T-helper 17 cell (primary cell): ENCODE measurements at regions not wholly inside any gene's neighbourhood (a gene's known extent, or its start where the extent isn't known, plus 50 kb on each side); places are given as distances from the start of the nearest gene placed in this dataset.

ENCODE experiments used
- ATAC-seq: fragments of 150-1000 bp; cut with Tn5 transposase; 2 replicates; pipeline ENCODE4 v1.10.0; 2021; ENCODE audit warnings: mild to moderate bottlenecking, moderate library complexity
- DNase-seq, 3 donors: peaks; one replicate each; pipeline versions ENCODE4 v3.0.0 to v3.0.0-alpha.2; 2020 to 2021
- H3K9me3 ChIP-seq: one replicate; pipeline ENCODE4 v1.7.0; 2013; ENCODE audit warnings: low read length, mild to moderate bottlenecking; ENCODE audit not compliant: control insufficient read depth, poor library complexity, severe bottlenecking
- H3K27ac Mint-ChIP-seq: one replicate; pipeline ENCODE4 v1.8.0; 2022; ENCODE audit warnings: mild to moderate bottlenecking, moderate library complexity, mixed read lengths
- H3K27me3 Mint-ChIP-seq: one replicate; pipeline ENCODE4 v1.8.0; 2022; ENCODE audit warnings: mixed read lengths
- H3K36me3 Mint-ChIP-seq: one replicate; pipeline ENCODE4 v1.8.0; 2022; ENCODE audit warnings: low read depth, mixed read lengths
- H3K4me1 Mint-ChIP-seq: one replicate; pipeline ENCODE4 v1.8.0; 2022; ENCODE audit warnings: mild to moderate bottlenecking, mixed read lengths
- H3K4me3 Mint-ChIP-seq: one replicate; pipeline ENCODE4 v1.8.0; 2022; ENCODE audit warnings: mild to moderate bottlenecking, moderate library complexity, mixed read lengths

- ATAC-seq, result no peak
- H3K4me1 Mint-ChIP-seq, result no peaks in the 10 kb centered on the region
These were observed 1159.6 kb downstream of the SORCS3 start for GRCh38 chr10:105800641-105801040.

GRCh38 chr10:105798328-105798889, 1157.3 kb downstream of the SORCS3 start:
- H3K36me3 Mint-ChIP-seq, result no peaks in the 10 kb centered on the region
- no peak overlapping the region for H3K4me3 Mint-ChIP-seq
- H3K4me1 Mint-ChIP-seq, result no peaks in the 10 kb centered on the region
- no peak overlapping the region for H3K27ac Mint-ChIP-seq
- no peak for ATAC-seq
- no peak for DNase-seq
- no peaks in the 10 kb centered on the region for H3K9me3 ChIP-seq
- no peaks in the 10 kb centered on the region for H3K27me3 Mint-ChIP-seq

More at GRCh38 chr10:105800641-105801040, 1159.6 kb downstream of the SORCS3 start:
- no peak overlapping the region for H3K4me3 Mint-ChIP-seq
- no peaks in the 10 kb centered on the region for H3K36me3 Mint-ChIP-seq
- H3K27ac Mint-ChIP-seq, result no peak overlapping the region
- no peaks in the 10 kb centered on the region for H3K9me3 ChIP-seq
- DNase-seq, result no peak
- no peaks in the 10 kb centered on the region for H3K27me3 Mint-ChIP-seq

GRCh38 chr10:105797234-105797890, 1156.3 kb downstream of the SORCS3 start:
- no peak for DNase-seq
- no peaks in the 10 kb centered on the region for H3K36me3 Mint-ChIP-seq
- ATAC-seq, result no peak
- no peak overlapping the region for H3K27ac Mint-ChIP-seq
- no peaks in the 10 kb centered on the region for H3K4me1 Mint-ChIP-seq
- H3K4me3 Mint-ChIP-seq, result no peak overlapping the region
- no peaks in the 10 kb centered on the region for H3K27me3 Mint-ChIP-seq
- H3K9me3 ChIP-seq, result no peaks in the 10 kb centered on the region

- DNase-seq (no peak), ATAC-seq (no peak)
- Mint-ChIP-seq H3K4me3 (no peak overlapping the region), H3K4me1 (no peaks in the 10 kb centered on the region), H3K27ac (no peak overlapping the region), H3K27me3 (no peaks in the 10 kb centered on the region), H3K36me3 (no peaks in the 10 kb centered on the region)
- no peaks in the 10 kb centered on the region for H3K9me3 ChIP-seq
These were observed 1152.0 kb downstream of the SORCS3 start for GRCh38 chr10:105793071-105793470.

- no peak for ATAC-seq
- H3K4me3 Mint-ChIP-seq, result no peak overlapping the region
- no peak for DNase-seq
- H3K27ac Mint-ChIP-seq, result no peak overlapping the region
- no peaks in the 10 kb centered on the region for H3K9me3 ChIP-seq
- H3K27me3 Mint-ChIP-seq, result no peaks in the 10 kb centered on the region
- H3K36me3 Mint-ChIP-seq, result no peaks in the 10 kb centered on the region
- no peaks in the 10 kb centered on the region for H3K4me1 Mint-ChIP-seq
These were observed 1144.6 kb downstream of the SORCS3 start for GRCh38 chr10:105785721-105786120.

GRCh38 chr10:105783936-105784483, 1142.9 kb downstream of the SORCS3 start:
- H3K27me3 Mint-ChIP-seq, result no peaks in the 10 kb centered on the region
- no peaks in the 10 kb centered on the region for H3K4me1 Mint-ChIP-seq
- H3K36me3 Mint-ChIP-seq, result no peaks in the 10 kb centered on the region

GRCh38 chr10:105774881-105775280, 1133.8 kb downstream of the SORCS3 start:
- no peaks in the 10 kb centered on the region for H3K36me3 Mint-ChIP-seq
- no peaks in the 10 kb centered on the region for H3K9me3 ChIP-seq
- no peaks in the 10 kb centered on the region for H3K27me3 Mint-ChIP-seq
- DNase-seq (no peak), ATAC-seq (no peak)
- no peak overlapping the region for H3K4me3 Mint-ChIP-seq
- no peaks in the 10 kb centered on the region for H3K4me1 Mint-ChIP-seq
- no peak overlapping the region for H3K27ac Mint-ChIP-seq

More at GRCh38 chr10:105783936-105784483, 1142.9 kb downstream of the SORCS3 start:
- ATAC-seq (no peak), DNase-seq (no peak)
- Mint-ChIP-seq H3K4me3 (no peak overlapping the region), H3K27ac (no peak overlapping the region)
- no peaks in the 10 kb centered on the region for H3K9me3 ChIP-seq

GRCh38 chr10:105774351-105774750, 1133.3 kb downstream of the SORCS3 start:
- H3K9me3 ChIP-seq, result no peaks in the 10 kb centered on the region
- DNase-seq (no peak), ATAC-seq (no peak)
- Mint-ChIP-seq H3K27me3 (no peaks in the 10 kb centered on the region), H3K4me1 (no peaks in the 10 kb centered on the region), H3K36me3 (no peaks in the 10 kb centered on the region), H3K27ac (no peak overlapping the region), H3K4me3 (no peak overlapping the region)

- H3K27me3 Mint-ChIP-seq, result no peaks in the 10 kb centered on the region
- no peaks in the 10 kb centered on the region for H3K9me3 ChIP-seq
- no peak overlapping the region for H3K4me3 Mint-ChIP-seq
- H3K36me3 Mint-ChIP-seq, result no peaks in the 10 kb centered on the region
- H3K4me1 Mint-ChIP-seq, result no peaks in the 10 kb centered on the region
- no peak overlapping the region for H3K27ac Mint-ChIP-seq
- no peak for ATAC-seq
- DNase-seq, result no peak
These were observed 1129.6 kb downstream of the SORCS3 start for GRCh38 chr10:105770524-105771212.

- no peaks in the 10 kb centered on the region for H3K9me3 ChIP-seq
- no peaks in the 10 kb centered on the region for H3K36me3 Mint-ChIP-seq
- ATAC-seq, result no peak
- no peak for DNase-seq
- no peak overlapping the region for H3K27ac Mint-ChIP-seq
- no peaks in the 10 kb centered on the region for H3K27me3 Mint-ChIP-seq
- no peaks in the 10 kb centered on the region for H3K4me1 Mint-ChIP-seq
- H3K4me3 Mint-ChIP-seq, result no peak overlapping the region
These were observed 1128.4 kb downstream of the SORCS3 start for GRCh38 chr10:105769248-105770184.

GRCh38 chr10:105763611-105764010, 1122.5 kb downstream of the SORCS3 start:
- DNase-seq (no peak), ATAC-seq (no peak)
- Mint-ChIP-seq H3K4me1 (no peaks in the 10 kb centered on the region), H3K4me3 (no peak overlapping the region), H3K27me3 (no peaks in the 10 kb centered on the region), H3K36me3 (no peaks in the 10 kb centered on the region), H3K27ac (no peak overlapping the region)
- H3K9me3 ChIP-seq, result no peaks in the 10 kb centered on the region

- ATAC-seq (no peak), DNase-seq (no peak)
- Mint-ChIP-seq H3K4me3 (no peak overlapping the region), H3K27ac (no peak overlapping the region), H3K27me3 (no peaks in the 10 kb centered on the region), H3K4me1 (no peaks in the 10 kb centered on the region), H3K36me3 (no peaks in the 10 kb centered on the region)
- H3K9me3 ChIP-seq, result no peaks in the 10 kb centered on the region
These were observed 1120.6 kb downstream of the SORCS3 start for GRCh38 chr10:105761576-105762260.
